Activated naive CD8-positive, alpha-beta T cell (primary cell): ENCODE measurements at regions not wholly inside any gene's neighbourhood (a gene's known extent, or its start where the extent isn't known, plus 50 kb on each side); places are given as distances from the start of the nearest gene placed in this dataset.

Experiments used
- H3K27ac Mint-ChIP-seq: one replicate; pipeline ENCODE4 v1.8.0; 2021; ENCODE audit warnings: mixed read lengths
- H3K27me3 Mint-ChIP-seq: one replicate; pipeline ENCODE4 v1.8.0; 2021; ENCODE audit warnings: mixed read lengths
- H3K36me3 Mint-ChIP-seq: one replicate; pipeline ENCODE4 v1.8.0; 2021; ENCODE audit warnings: mixed read lengths
- H3K4me1 Mint-ChIP-seq: one replicate; pipeline ENCODE4 v1.8.0; 2021; ENCODE audit warnings: low read depth, mixed read lengths
- H3K4me3 Mint-ChIP-seq: one replicate; pipeline ENCODE4 v1.8.0; 2021; ENCODE audit warnings: mild to moderate bottlenecking, mixed read lengths
- H3K9me3 Mint-ChIP-seq: one replicate; pipeline ENCODE4 v1.8.0; 2021; ENCODE audit warnings: low read depth, mixed read lengths

- no peak overlapping the region for H3K27ac Mint-ChIP-seq
- H3K9me3 Mint-ChIP-seq, result no peaks in the 10 kb centered on the region
- H3K27me3 Mint-ChIP-seq, result no peaks in the 10 kb centered on the region
- H3K4me3 Mint-ChIP-seq, result no peak overlapping the region
- H3K4me1 Mint-ChIP-seq, result no peaks in the 10 kb centered on the region
- H3K36me3 Mint-ChIP-seq, result no peaks in the 10 kb centered on the region
Measured at GRCh38 chr10:64210211-64210610, 689.0 kb downstream of the REEP3 start.

- H3K4me1 Mint-ChIP-seq, result no peaks in the 10 kb centered on the region
Measured at GRCh38 chr10:64211466-64211865, 690.3 kb downstream of the REEP3 start.

GRCh38 chr10:64215088-64215487 is 693.9 kb downstream of the REEP3 start:
- Mint-ChIP-seq H3K9me3 (no peaks in the 10 kb centered on the region), H3K36me3 (no peaks in the 10 kb centered on the region), H3K4me3 (no peak overlapping the region), H3K27me3 (no peaks in the 10 kb centered on the region), H3K27ac (no peak overlapping the region), H3K4me1 (no peaks in the 10 kb centered on the region)

More at GRCh38 chr10:64211466-64211865, 690.3 kb downstream of the REEP3 start:
- Mint-ChIP-seq H3K27me3 (no peaks in the 10 kb centered on the region), H3K4me3 (no peak overlapping the region), H3K9me3 (no peaks in the 10 kb centered on the region), H3K36me3 (no peaks in the 10 kb centered on the region), H3K27ac (no peak overlapping the region)

GRCh38 chr10:64219271-64220025 is 698.2 kb downstream of the REEP3 start:
- no peaks in the 10 kb centered on the region for H3K9me3 Mint-ChIP-seq
- no peak overlapping the region for H3K4me3 Mint-ChIP-seq
- no peaks in the 10 kb centered on the region for H3K36me3 Mint-ChIP-seq
- no peak overlapping the region for H3K27ac Mint-ChIP-seq
- H3K4me1 Mint-ChIP-seq, result no peaks in the 10 kb centered on the region
- H3K27me3 Mint-ChIP-seq, result no peaks in the 10 kb centered on the region

- peaks cover 3% of the 10 kb centered on the region for H3K9me3 Mint-ChIP-seq
- H3K27me3 Mint-ChIP-seq, result no peaks in the 10 kb centered on the region
Measured at GRCh38 chr10:64234489-64234888, 713.3 kb downstream of the REEP3 start.

GRCh38 chr10:64257704-64258103 is 736.5 kb downstream of the REEP3 start:
- Mint-ChIP-seq H3K4me1 (no peaks in the 10 kb centered on the region), H3K36me3 (no peaks in the 10 kb centered on the region), H3K27me3 (no peaks in the 10 kb centered on the region), H3K4me3 (no peak overlapping the region), H3K9me3 (peaks cover 4% of the 10 kb centered on the region), H3K27ac (no peak overlapping the region)

More at GRCh38 chr10:64234489-64234888, 713.3 kb downstream of the REEP3 start:
- Mint-ChIP-seq H3K36me3 (no peaks in the 10 kb centered on the region), H3K27ac (no peak overlapping the region), H3K4me3 (no peak overlapping the region), H3K4me1 (no peaks in the 10 kb centered on the region)

- Mint-ChIP-seq H3K9me3 (no peaks in the 10 kb centered on the region), H3K27ac (no peak overlapping the region), H3K4me1 (no peaks in the 10 kb centered on the region), H3K27me3 (no peaks in the 10 kb centered on the region), H3K36me3 (no peaks in the 10 kb centered on the region), H3K4me3 (no peak overlapping the region)
Measured at GRCh38 chr10:64261092-64261491, 739.9 kb downstream of the REEP3 start.

GRCh38 chr10:64261676-64262075 is 740.5 kb downstream of the REEP3 start:
- Mint-ChIP-seq H3K4me3 (no peak overlapping the region), H3K27ac (no peak overlapping the region), H3K4me1 (no peaks in the 10 kb centered on the region), H3K36me3 (no peaks in the 10 kb centered on the region), H3K9me3 (no peaks in the 10 kb centered on the region), H3K27me3 (no peaks in the 10 kb centered on the region)

GRCh38 chr10:64265961-64266360 is 744.8 kb downstream of the REEP3 start:
- Mint-ChIP-seq H3K36me3 (no peaks in the 10 kb centered on the region), H3K4me3 (no peak overlapping the region), H3K9me3 (no peaks in the 10 kb centered on the region), H3K27me3 (no peaks in the 10 kb centered on the region), H3K27ac (no peak overlapping the region), H3K4me1 (no peaks in the 10 kb centered on the region)

- Mint-ChIP-seq H3K36me3 (no peaks in the 10 kb centered on the region), H3K4me3 (no peak overlapping the region), H3K9me3 (no peaks in the 10 kb centered on the region), H3K27ac (no peak overlapping the region), H3K4me1 (no peaks in the 10 kb centered on the region), H3K27me3 (no peaks in the 10 kb centered on the region)
Measured at GRCh38 chr10:64271508-64271907, 750.3 kb downstream of the REEP3 start.

GRCh38 chr10:64271983-64272382 is 750.8 kb downstream of the REEP3 start:
- Mint-ChIP-seq H3K4me3 (no peak overlapping the region), H3K27me3 (no peaks in the 10 kb centered on the region)

GRCh38 chr10:64275001-64275400 is 753.8 kb downstream of the REEP3 start:
- H3K36me3 Mint-ChIP-seq, result no peaks in the 10 kb centered on the region
- H3K27me3 Mint-ChIP-seq, result no peaks in the 10 kb centered on the region
- no peak overlapping the region for H3K4me3 Mint-ChIP-seq
- no peaks in the 10 kb centered on the region for H3K9me3 Mint-ChIP-seq
- no peak overlapping the region for H3K27ac Mint-ChIP-seq
- no peaks in the 10 kb centered on the region for H3K4me1 Mint-ChIP-seq

More at GRCh38 chr10:64271983-64272382, 750.8 kb downstream of the REEP3 start:
- Mint-ChIP-seq H3K27ac (no peak overlapping the region), H3K9me3 (no peaks in the 10 kb centered on the region), H3K4me1 (no peaks in the 10 kb centered on the region), H3K36me3 (no peaks in the 10 kb centered on the region)

GRCh38 chr10:64275774-64276173 is 754.6 kb downstream of the REEP3 start:
- no peak overlapping the region for H3K4me3 Mint-ChIP-seq
- H3K9me3 Mint-ChIP-seq, result no peaks in the 10 kb centered on the region
- H3K27me3 Mint-ChIP-seq, result no peaks in the 10 kb centered on the region
- H3K36me3 Mint-ChIP-seq, result no peaks in the 10 kb centered on the region
- H3K4me1 Mint-ChIP-seq, result no peaks in the 10 kb centered on the region
- no peak overlapping the region for H3K27ac Mint-ChIP-seq

- Mint-ChIP-seq H3K27ac (no peak overlapping the region), H3K4me1 (no peaks in the 10 kb centered on the region), H3K9me3 (no peaks in the 10 kb centered on the region)
Measured at GRCh38 chr10:64277536-64277935, 756.3 kb downstream of the REEP3 start.

GRCh38 chr10:64283621-64284020 is 762.4 kb downstream of the REEP3 start:
- H3K36me3 Mint-ChIP-seq, result no peaks in the 10 kb centered on the region
- H3K4me3 Mint-ChIP-seq, result no peak overlapping the region
- H3K27ac Mint-ChIP-seq, result no peak overlapping the region
- no peaks in the 10 kb centered on the region for H3K9me3 Mint-ChIP-seq
- H3K27me3 Mint-ChIP-seq, result no peaks in the 10 kb centered on the region
- H3K4me1 Mint-ChIP-seq, result no peaks in the 10 kb centered on the region

More at GRCh38 chr10:64277536-64277935, 756.3 kb downstream of the REEP3 start:
- H3K36me3 Mint-ChIP-seq, result no peaks in the 10 kb centered on the region
- no peak overlapping the region for H3K4me3 Mint-ChIP-seq
- H3K27me3 Mint-ChIP-seq, result no peaks in the 10 kb centered on the region

- no peaks in the 10 kb centered on the region for H3K36me3 Mint-ChIP-seq
- H3K27ac Mint-ChIP-seq, result no peak overlapping the region
- no peaks in the 10 kb centered on the region for H3K27me3 Mint-ChIP-seq
- H3K4me1 Mint-ChIP-seq, result no peaks in the 10 kb centered on the region
- no peak overlapping the region for H3K4me3 Mint-ChIP-seq
- peaks cover 3% of the 10 kb centered on the region for H3K9me3 Mint-ChIP-seq
Measured at GRCh38 chr10:64286533-64286932, 765.3 kb downstream of the REEP3 start.
